PFSK-1 (cell line): ENCODE measurements at regions not wholly inside any gene's neighbourhood (a gene's known extent, or its start where the extent isn't known, plus 50 kb on each side); places are given as distances from the start of the nearest gene placed in this dataset.

Experiments used
- FOXP2 ChIP-seq: optimal IDR thresholded peaks from 2 replicates; pipeline ENCODE3; 2011; ENCODE audit warnings: borderline replicate concordance, control low read depth, inconsistent platforms; ENCODE audit not compliant: insufficient read depth; ENCODE audit errors: extremely low read length, extremely low read depth
- POLR2AphosphoS5 ChIP-seq: IDR thresholded peaks from 2 replicates; pipeline ENCODE4 v1.6.1; 2012; ENCODE audit warnings: low read depth, mild to moderate bottlenecking, control low read depth, low read length, moderate library complexity
- REST ChIP-seq, 2 experiments: IDR thresholded peaks; 2 replicates each; pipeline versions ENCODE4 v1.6.1 to v1.8.0; 2011 to 2012; ENCODE audit warnings: low read depth in 2 of 2, low read length in 2 of 2, control low read depth in 1 of 2, inconsistent platforms in 1 of 2, mild to moderate bottlenecking in 1 of 2, moderate library complexity in 1 of 2; ENCODE audit not compliant: insufficient read depth in 1 of 2
- SIN3A ChIP-seq: IDR thresholded peaks from 2 replicates; pipeline ENCODE4 v1.6.1; 2012; ENCODE audit warnings: mild to moderate bottlenecking, low read length, moderate library complexity, borderline replicate concordance; ENCODE audit not compliant: insufficient read depth
- TAF1 ChIP-seq: IDR thresholded peaks from 2 replicates; pipeline ENCODE4 v1.6.1; 2012; ENCODE audit warnings: low read length, control low read depth, borderline replicate concordance; ENCODE audit not compliant: insufficient read depth

DNA sequence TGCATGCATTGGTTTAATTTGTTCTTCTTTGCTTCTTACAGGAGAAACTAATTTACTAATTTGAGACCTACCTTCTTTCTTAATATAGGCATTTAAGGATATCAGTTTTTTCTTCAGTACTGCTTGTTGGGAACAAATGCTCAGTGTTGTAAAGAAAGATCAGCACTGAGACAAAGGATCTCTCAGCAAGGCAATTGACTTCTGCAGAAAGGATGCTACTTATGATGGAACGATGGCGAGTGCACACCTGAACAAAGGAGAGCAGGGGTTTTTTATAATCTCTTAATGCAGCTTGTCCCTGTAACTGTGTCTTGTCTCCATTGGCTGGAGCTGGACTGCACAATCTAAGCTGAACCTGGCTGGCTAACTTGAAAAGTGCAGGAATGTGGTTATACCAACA lies 64.2 kb downstream of the RPP21 start:
- no peak for TF ChIP-seq REST (IDR thresholded peaks at IDR 0.05; ENCODE audit: insufficient read depth in 1 of 2, low read depth in 2 of 2, low read length in 2 of 2)
- TF ChIP-seq POLR2AphosphoS5, result no peak
- TF ChIP-seq TAF1, result no peak
- TF ChIP-seq SIN3A, result no peak
- TF ChIP-seq FOXP2, result no peak
